ENCODE measurements at regions not wholly inside any gene's neighbourhood (a gene's known extent, or its start where the extent isn't known, plus 50 kb on each side); places are given as distances from the start of the nearest gene placed in this dataset.

DNA sequence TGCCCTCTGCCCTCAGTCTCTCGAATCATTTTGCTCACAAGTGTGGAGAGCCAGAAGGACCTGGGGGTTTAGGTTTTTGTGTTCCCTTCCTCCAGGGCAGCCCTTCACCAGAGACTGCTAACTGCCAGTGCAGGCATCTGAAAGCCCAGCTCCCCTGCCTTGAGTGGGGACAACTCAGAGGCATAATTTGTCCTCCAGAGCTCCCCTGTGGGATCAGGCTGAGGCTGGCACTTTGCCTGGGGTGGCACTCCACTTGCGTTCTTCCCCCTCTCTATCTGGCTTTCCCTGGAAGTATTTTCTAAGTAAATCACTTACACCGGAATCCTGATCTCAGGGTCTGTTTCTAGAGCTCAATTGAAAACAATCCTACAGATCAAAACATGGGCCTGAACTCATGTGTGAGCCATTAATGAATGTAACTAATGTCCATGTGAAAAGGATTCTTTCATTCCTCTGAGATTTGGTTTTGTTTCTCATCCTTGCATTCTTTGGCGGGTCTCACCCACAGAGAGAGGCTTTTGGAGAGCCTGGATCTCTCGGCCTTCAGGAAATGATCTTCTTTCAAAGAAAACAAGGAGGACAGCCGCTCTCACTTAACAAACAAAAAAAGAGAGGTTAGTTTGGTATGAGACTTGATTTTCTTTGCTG is 125.7 kb upstream of the RIPOR2 start:
- TF ChIP-seq, protein P1, sequence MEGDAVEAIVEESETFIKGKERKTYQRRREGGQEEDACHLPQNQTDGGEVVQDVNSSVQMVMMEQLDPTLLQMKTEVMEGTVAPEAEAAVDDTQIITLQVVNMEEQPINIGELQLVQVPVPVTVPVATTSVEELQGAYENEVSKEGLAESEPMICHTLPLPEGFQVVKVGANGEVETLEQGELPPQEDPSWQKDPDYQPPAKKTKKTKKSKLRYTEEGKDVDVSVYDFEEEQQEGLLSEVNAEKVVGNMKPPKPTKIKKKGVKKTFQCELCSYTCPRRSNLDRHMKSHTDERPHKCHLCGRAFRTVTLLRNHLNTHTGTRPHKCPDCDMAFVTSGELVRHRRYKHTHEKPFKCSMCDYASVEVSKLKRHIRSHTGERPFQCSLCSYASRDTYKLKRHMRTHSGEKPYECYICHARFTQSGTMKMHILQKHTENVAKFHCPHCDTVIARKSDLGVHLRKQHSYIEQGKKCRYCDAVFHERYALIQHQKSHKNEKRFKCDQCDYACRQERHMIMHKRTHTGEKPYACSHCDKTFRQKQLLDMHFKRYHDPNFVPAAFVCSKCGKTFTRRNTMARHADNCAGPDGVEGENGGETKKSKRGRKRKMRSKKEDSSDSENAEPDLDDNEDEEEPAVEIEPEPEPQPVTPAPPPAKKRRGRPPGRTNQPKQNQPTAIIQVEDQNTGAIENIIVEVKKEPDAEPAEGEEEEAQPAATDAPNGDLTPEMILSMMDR (IDR thresholded peaks at IDR 0.05; ENCODE audit: low read length, missing control alignments): no peak
- no peak for DNase-seq (ENCODE audit: low read depth)

DNA sequence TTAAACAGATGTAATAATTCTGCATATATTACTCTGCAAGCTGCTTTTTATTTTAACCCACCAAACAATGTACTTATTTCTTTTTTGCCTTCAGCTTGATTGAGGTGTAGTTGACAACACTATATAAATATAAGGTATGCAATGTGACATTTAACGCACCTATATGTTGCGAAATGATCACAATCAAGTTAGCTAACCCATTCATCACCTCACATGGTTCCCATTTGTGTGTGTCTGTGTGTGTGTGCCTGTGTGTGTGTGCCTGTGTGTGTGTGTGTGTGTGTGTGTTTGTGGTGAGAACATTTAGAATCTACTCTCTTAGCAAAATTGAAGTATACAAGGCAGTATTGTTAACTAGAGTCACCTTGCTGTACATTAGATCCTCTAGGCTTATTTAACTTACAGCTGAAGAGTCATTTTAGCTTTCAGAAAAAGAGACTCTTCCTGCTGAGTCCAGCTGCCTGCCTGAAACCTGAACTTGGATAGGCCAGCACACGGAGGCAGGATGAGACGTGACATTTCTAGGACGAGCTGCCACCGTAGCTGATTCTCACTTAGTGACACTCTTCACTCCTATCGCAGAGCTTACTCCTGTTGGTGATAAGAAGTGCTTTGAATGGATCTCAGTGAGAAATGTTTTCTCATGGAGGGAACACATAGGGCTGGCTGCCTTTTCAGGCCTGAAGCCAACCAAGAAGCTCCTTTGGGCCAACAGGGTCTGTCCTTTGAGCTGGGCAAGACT is 126.5 kb upstream of the RIPOR2 start:
- TF ChIP-seq, protein P1 (IDR thresholded peaks at IDR 0.05; ENCODE audit: low read length, missing control alignments): no peak
- no peak overlapping the region for H3K4me3 ChIP-seq (replicated peaks; ENCODE audit: low read depth, low read length)
- DNase-seq (ENCODE audit: low read depth): no peak

More for the DNA sequence above, 125.7 kb upstream of the RIPOR2 start:
- H3K4me3 ChIP-seq (replicated peaks; ENCODE audit: low read depth, low read length): no peak overlapping the region

DNA sequence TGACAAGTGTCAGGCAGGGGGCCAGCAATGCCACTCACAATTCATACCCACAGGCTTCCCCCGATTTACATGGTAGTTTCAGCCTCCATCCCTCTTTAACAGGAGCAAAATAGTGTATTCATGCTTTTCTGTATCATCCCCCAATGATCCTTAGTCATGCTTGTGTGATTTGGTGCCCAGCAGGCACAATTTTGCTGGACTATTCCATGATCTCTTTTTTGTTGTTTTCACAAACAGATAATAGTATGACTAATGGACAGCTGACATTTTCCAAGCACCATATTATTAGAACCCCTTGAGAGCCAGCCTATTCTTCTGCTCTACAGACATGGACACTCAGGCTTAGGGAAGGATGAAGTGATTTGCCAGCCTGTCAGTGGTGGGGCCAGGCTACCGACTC is 128.2 kb upstream of the RIPOR2 start:
- no peak overlapping the region for H3K4me3 ChIP-seq (replicated peaks; ENCODE audit: low read depth, low read length)
- TF ChIP-seq, protein P1 (IDR thresholded peaks at IDR 0.05; ENCODE audit: low read length, missing control alignments): no peak
- no peak for DNase-seq (ENCODE audit: low read depth)

GRCh38 chr6:25065666-25066065 is 129.9 kb upstream of the RIPOR2 start:
- H3K4me3 ChIP-seq (replicated peaks; ENCODE audit: low read depth, low read length): no peak overlapping the region
- no peak for DNase-seq (ENCODE audit: low read depth)
- TF ChIP-seq, protein P1 (IDR thresholded peaks at IDR 0.05; ENCODE audit: low read length, missing control alignments): no peak

- no peak for DNase-seq (ENCODE audit: low read depth)
- H3K4me3 ChIP-seq (replicated peaks; ENCODE audit: low read depth, low read length): no peak overlapping the region
- TF ChIP-seq, protein P1 (IDR thresholded peaks at IDR 0.05; ENCODE audit: low read length, missing control alignments): no peak
Observed at GRCh38 chr6:25066593-25066992, 130.8 kb upstream of the RIPOR2 start.

- TF ChIP-seq, protein P1 (IDR thresholded peaks at IDR 0.05; ENCODE audit: low read length, missing control alignments): no peak
- H3K4me3 ChIP-seq (replicated peaks; ENCODE audit: low read depth, low read length): no peak overlapping the region
- DNase-seq (ENCODE audit: low read depth): no peak
Observed at GRCh38 chr6:25068866-25069265, 133.1 kb upstream of the RIPOR2 start.
